Neural progenitor cell (in vitro differentiated cells): ENCODE measurements at regions not wholly inside any gene's neighbourhood (a gene's known extent, or its start where the extent isn't known, plus 50 kb on each side); places are given as distances from the start of the nearest gene placed in this dataset.

Experiments
- DNase-seq: peaks from one replicate; pipeline ENCODE4 v3.0.0-alpha.2; 2016; ENCODE audit warnings: low spot score
- H2AFZ ChIP-seq: fragments of 200-600 bp; sonication (generic); replicated peaks from 2 replicates; pipeline ENCODE4 v1.6.1; 2016; ENCODE audit warnings: antibody characterized with exemption
- H3F3A ChIP-seq: fragments of 200-600 bp; sonication (generic); 2 replicates; pipeline ENCODE4 v1.6.1; 2016; ENCODE audit warnings: antibody characterized with exemption, low read depth
- H3K27ac ChIP-seq: fragments of 200-600 bp; sonication (generic); 2 replicates; pipeline ENCODE4 v1.5.1; 2016; ENCODE audit warnings: mild to moderate bottlenecking
- H3K27me3 ChIP-seq: fragments of 200-600 bp; sonication (generic); 2 replicates; pipeline ENCODE4 v1.6.1; 2016; ENCODE audit warnings: mild to moderate bottlenecking, moderate library complexity
- H3K36me3 ChIP-seq: fragments of 200-600 bp; sonication (generic); 2 replicates; pipeline ENCODE4 v1.5.1; 2016
- H3K4me1 ChIP-seq: fragments of 200-600 bp; sonication (generic); 2 replicates; pipeline ENCODE4 v1.6.1; 2016; ENCODE audit warnings: mixed run types
- H3K4me2 ChIP-seq: fragments of 200-600 bp; sonication (generic); 2 replicates; pipeline ENCODE4 v1.6.1; 2016
- H3K4me3 ChIP-seq: fragments of 200-600 bp; sonication (generic); 2 replicates; pipeline ENCODE4 v1.5.1; 2016
- H3K79me2 ChIP-seq: fragments of 200-600 bp; sonication (generic); 2 replicates; pipeline ENCODE4 v1.6.1; 2016; ENCODE audit warnings: low read depth
- H3K9ac ChIP-seq: fragments of 200-600 bp; sonication (generic); 2 replicates; pipeline ENCODE4 v1.6.1; 2016
- H3K9me3 ChIP-seq: fragments of 200-600 bp; sonication (generic); 2 replicates; pipeline ENCODE4 v1.5.1; 2016; ENCODE audit warnings: low read depth
- H4K20me1 ChIP-seq: fragments of 200-600 bp; sonication (generic); 2 replicates; pipeline ENCODE4 v1.6.1; 2016; ENCODE audit warnings: low read depth
- H3K27ac Mint-ChIP-seq: 3 replicates; pipeline ENCODE4 v1.8.0; 2021; ENCODE audit warnings: mixed read lengths
- H3K27me3 Mint-ChIP-seq: 2 replicates; pipeline ENCODE4 v1.8.0; 2022; ENCODE audit warnings: low read depth, mild to moderate bottlenecking, inconsistent platforms, moderate library complexity, mixed read lengths; ENCODE audit not compliant: insufficient read depth
- H3K36me3 Mint-ChIP-seq: 3 replicates; pipeline ENCODE4 v1.8.0; 2021; ENCODE audit warnings: mixed read lengths
- H3K4me1 Mint-ChIP-seq: 3 replicates; pipeline ENCODE4 v1.8.0; 2021; ENCODE audit warnings: mixed read lengths
- H3K4me3 Mint-ChIP-seq: 3 replicates; pipeline ENCODE4 v1.8.0; 2021; ENCODE audit warnings: mild to moderate bottlenecking, moderate library complexity, mixed read lengths
- H3K9me3 Mint-ChIP-seq: 3 replicates; pipeline ENCODE4 v1.8.0; 2020; ENCODE audit warnings: mixed read lengths
- CTCF ChIP-seq: fragments of 200-600 bp; sonication (generic); IDR thresholded peaks from 2 replicates; pipeline ENCODE4 v1.5.1; 2017; ENCODE audit warnings: antibody characterized with exemption, mild to moderate bottlenecking
- EZH2 ChIP-seq: fragments of 200-600 bp; sonication (generic); IDR thresholded peaks from 2 replicates; pipeline ENCODE4 v1.6.1; 2017; ENCODE audit warnings: antibody characterized with exemption, mild to moderate bottlenecking, moderate library complexity
- EZH2phosphoT487 ChIP-seq: fragments of 200-600 bp; sonication (generic); IDR thresholded peaks from 2 replicates; pipeline ENCODE4 v1.6.1; 2017; ENCODE audit warnings: antibody characterized with exemption

GRCh38 chr13:37340901-37341670 is 235.6 kb upstream of the CSNK1A1L start:
- no peaks in the 10 kb centered on the region for H4K20me1 ChIP-seq
- no peaks in the 10 kb centered on the region for H3K27me3 Mint-ChIP-seq
- no peaks in the 10 kb centered on the region for H3K4me1 ChIP-seq
- no peak overlapping the region for H3K27ac Mint-ChIP-seq
- no peaks in the 10 kb centered on the region for H3K79me2 ChIP-seq
- H3K9me3 Mint-ChIP-seq = no peaks in the 10 kb centered on the region
- H3K27me3 ChIP-seq = no peaks in the 10 kb centered on the region
- no peak overlapping the region for H3K4me2 ChIP-seq
- no peak overlapping the region for H3K9ac ChIP-seq
- no peaks in the 10 kb centered on the region for H3F3A ChIP-seq
- H3K4me3 Mint-ChIP-seq = no peak overlapping the region
- DNase-seq = no peak
- no peaks in the 10 kb centered on the region for H3K36me3 Mint-ChIP-seq
- no peak for TF ChIP-seq EZH2
- no peak overlapping the region for H3K4me3 ChIP-seq
- no peaks in the 10 kb centered on the region for H3K9me3 ChIP-seq
- no peaks in the 10 kb centered on the region for H3K36me3 ChIP-seq
- no peak overlapping the region for H2AFZ ChIP-seq
- peaks cover 3% of the 10 kb centered on the region for H3K4me1 Mint-ChIP-seq
- H3K27ac ChIP-seq = no peak overlapping the region

- H4K20me1 ChIP-seq = no peaks in the 10 kb centered on the region
- no peak overlapping the region for H3K4me3 Mint-ChIP-seq
- no peaks in the 10 kb centered on the region for H3K79me2 ChIP-seq
- H3K9me3 ChIP-seq = no peaks in the 10 kb centered on the region
- no peaks in the 10 kb centered on the region for H3K36me3 ChIP-seq
- no peaks in the 10 kb centered on the region for H3F3A ChIP-seq
- H3K27ac ChIP-seq = no peak overlapping the region
- no peaks in the 10 kb centered on the region for H3K36me3 Mint-ChIP-seq
- DNase-seq = no peak
- H2AFZ ChIP-seq = no peak overlapping the region
- no peak overlapping the region for H3K27ac Mint-ChIP-seq
- TF ChIP-seq EZH2 = no peak
- TF ChIP-seq EZH2phosphoT487 = no peak
- no peak for TF ChIP-seq CTCF
- no peaks in the 10 kb centered on the region for H3K4me1 ChIP-seq
- H3K9me3 Mint-ChIP-seq = no peaks in the 10 kb centered on the region
- H3K27me3 Mint-ChIP-seq = no peaks in the 10 kb centered on the region
- H3K9ac ChIP-seq = no peak overlapping the region
- no peaks in the 10 kb centered on the region for H3K27me3 ChIP-seq
- no peak overlapping the region for H3K4me3 ChIP-seq
- peaks cover 3% of the 10 kb centered on the region for H3K4me1 Mint-ChIP-seq
- H3K4me2 ChIP-seq = no peak overlapping the region
These were observed 233.9 kb upstream of the CSNK1A1L start for GRCh38 chr13:37339386-37339735.

GRCh38 chr13:37338726-37339385 is 233.4 kb upstream of the CSNK1A1L start:
- Histone ChIP-seq H3K4me2 (no peak overlapping the region), H3K27ac (no peak overlapping the region), H3K36me3 (no peaks in the 10 kb centered on the region), H3K9ac (no peak overlapping the region), H3K79me2 (no peaks in the 10 kb centered on the region), H3K4me1 (no peaks in the 10 kb centered on the region), H3K4me3 (no peak overlapping the region), H3F3A (no peaks in the 10 kb centered on the region), H2AFZ (no peak overlapping the region), H3K9me3 (no peaks in the 10 kb centered on the region), H3K27me3 (no peaks in the 10 kb centered on the region), H4K20me1 (no peaks in the 10 kb centered on the region)
- DNase-seq = no peak
- Mint-ChIP-seq H3K4me1 (no peaks in the 10 kb centered on the region), H3K4me3 (no peak overlapping the region), H3K9me3 (no peaks in the 10 kb centered on the region), H3K27ac (no peak overlapping the region), H3K27me3 (no peaks in the 10 kb centered on the region), H3K36me3 (no peaks in the 10 kb centered on the region)
- TF ChIP-seq EZH2 (no peak), EZH2phosphoT487 (no peak), CTCF (no peak)

GRCh38 chr13:37326334-37326733 is 220.9 kb upstream of the CSNK1A1L start:
- H3K36me3 Mint-ChIP-seq = peaks cover 2% of the 10 kb centered on the region
- no peak overlapping the region for H3K27ac Mint-ChIP-seq
- H3K36me3 ChIP-seq = no peaks in the 10 kb centered on the region

More at GRCh38 chr13:37326334-37326733, 220.9 kb upstream of the CSNK1A1L start:
- Histone ChIP-seq H3K4me1 (no peaks in the 10 kb centered on the region), H3K9me3 (no peaks in the 10 kb centered on the region), H3K79me2 (no peaks in the 10 kb centered on the region), H3K4me2 (no peak overlapping the region), H2AFZ (no peak overlapping the region), H3F3A (no peaks in the 10 kb centered on the region), H3K9ac (no peak overlapping the region), H3K27ac (no peak overlapping the region), H3K4me3 (no peak overlapping the region), H3K27me3 (no peaks in the 10 kb centered on the region), H4K20me1 (no peaks in the 10 kb centered on the region)
- no peaks in the 10 kb centered on the region for H3K27me3 Mint-ChIP-seq
- H3K4me3 Mint-ChIP-seq = no peak overlapping the region
- TF ChIP-seq EZH2 (no peak), EZH2phosphoT487 (no peak), CTCF (no peak)
- DNase-seq = no peak
- H3K4me1 Mint-ChIP-seq = no peaks in the 10 kb centered on the region
- H3K9me3 Mint-ChIP-seq = peaks cover 6% of the 10 kb centered on the region
